ENCODE measurements at regions not wholly inside any gene's neighbourhood (a gene's known extent, or its start where the extent isn't known, plus 50 kb on each side); places are given as distances from the start of the nearest gene placed in this dataset.

DNA sequence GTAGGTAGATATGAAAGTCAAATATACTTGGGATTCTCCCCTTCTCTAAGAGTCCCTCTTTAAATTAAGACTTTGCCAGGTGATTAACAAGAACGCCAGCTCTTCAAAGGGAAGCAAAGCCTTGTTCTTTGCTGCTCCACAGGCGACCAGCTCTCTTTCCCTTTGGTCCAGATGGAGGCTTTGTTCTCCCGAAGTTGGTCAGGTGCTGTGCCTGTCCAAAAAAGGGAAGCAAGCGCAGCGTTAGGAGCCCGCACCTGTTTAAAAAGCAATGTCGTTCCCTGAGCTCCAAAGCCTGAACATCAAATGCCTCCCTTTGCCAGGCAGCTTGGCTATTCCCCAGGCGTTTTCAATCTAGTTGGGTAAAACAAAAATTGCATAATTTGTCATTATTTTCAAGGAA, 1913.1 kb upstream of the PIK3C3 start:
- DNase-seq (ENCODE audit: low read depth) = no peak
- TF ChIP-seq, protein P1, sequence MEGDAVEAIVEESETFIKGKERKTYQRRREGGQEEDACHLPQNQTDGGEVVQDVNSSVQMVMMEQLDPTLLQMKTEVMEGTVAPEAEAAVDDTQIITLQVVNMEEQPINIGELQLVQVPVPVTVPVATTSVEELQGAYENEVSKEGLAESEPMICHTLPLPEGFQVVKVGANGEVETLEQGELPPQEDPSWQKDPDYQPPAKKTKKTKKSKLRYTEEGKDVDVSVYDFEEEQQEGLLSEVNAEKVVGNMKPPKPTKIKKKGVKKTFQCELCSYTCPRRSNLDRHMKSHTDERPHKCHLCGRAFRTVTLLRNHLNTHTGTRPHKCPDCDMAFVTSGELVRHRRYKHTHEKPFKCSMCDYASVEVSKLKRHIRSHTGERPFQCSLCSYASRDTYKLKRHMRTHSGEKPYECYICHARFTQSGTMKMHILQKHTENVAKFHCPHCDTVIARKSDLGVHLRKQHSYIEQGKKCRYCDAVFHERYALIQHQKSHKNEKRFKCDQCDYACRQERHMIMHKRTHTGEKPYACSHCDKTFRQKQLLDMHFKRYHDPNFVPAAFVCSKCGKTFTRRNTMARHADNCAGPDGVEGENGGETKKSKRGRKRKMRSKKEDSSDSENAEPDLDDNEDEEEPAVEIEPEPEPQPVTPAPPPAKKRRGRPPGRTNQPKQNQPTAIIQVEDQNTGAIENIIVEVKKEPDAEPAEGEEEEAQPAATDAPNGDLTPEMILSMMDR (IDR thresholded peaks at IDR 0.05; ENCODE audit: insufficient read depth, low read depth, low read length) = no peak
- H3K4me3 ChIP-seq (ENCODE audit: low read depth, low read length) = no peak overlapping the region

DNA sequence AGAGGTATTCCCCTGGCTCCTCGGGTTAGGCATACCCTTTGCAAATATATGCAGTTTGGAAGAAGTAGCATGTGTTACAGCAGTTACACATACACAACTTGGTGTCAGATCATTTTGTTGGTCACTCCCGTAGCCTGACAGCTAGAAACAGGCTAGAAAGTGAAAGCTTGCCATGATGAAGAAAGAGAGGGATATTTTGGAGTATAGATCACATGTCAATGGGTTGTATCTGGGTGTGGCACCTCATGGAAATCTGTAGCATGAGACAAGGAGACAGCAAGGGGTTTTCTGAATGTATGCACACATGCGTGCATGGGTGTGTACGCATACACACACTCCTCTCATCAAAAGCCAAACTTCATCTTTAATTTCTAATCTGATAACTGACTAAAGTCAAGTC, 1914.5 kb upstream of the PIK3C3 start:
- no peak for DNase-seq (ENCODE audit: low read depth)

DNA sequence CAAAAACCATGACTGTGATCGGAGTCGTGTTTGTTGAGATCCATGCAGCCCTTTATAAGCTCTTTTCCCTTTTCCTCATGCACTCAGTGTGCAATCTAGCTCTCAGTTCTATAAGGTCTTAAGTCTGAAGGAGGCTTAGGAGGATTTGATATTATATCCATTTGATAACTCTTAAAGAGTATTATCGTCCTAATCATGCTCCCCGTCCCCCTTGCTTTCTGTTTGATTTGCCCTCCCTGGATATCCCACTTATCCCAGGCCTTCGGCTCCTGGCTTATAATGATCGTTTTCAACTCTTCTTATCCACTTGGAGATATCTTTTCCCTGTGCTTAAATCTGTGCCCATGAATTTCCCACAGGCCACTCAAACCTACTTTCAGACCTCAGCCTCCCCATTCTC, 1917.7 kb upstream of the PIK3C3 start:
- H3K4me3 ChIP-seq (ENCODE audit: low read depth, low read length) = no peak overlapping the region
- DNase-seq (ENCODE audit: low read depth) = no peak
- TF ChIP-seq, protein P1 (IDR thresholded peaks at IDR 0.05; ENCODE audit: insufficient read depth, low read depth, low read length) = no peak

More for the DNA sequence above, 1914.5 kb upstream of the PIK3C3 start:
- no peak overlapping the region for H3K4me3 ChIP-seq (ENCODE audit: low read depth, low read length)
- TF ChIP-seq, protein P1 (IDR thresholded peaks at IDR 0.05; ENCODE audit: insufficient read depth, low read depth, low read length) = no peak

DNA sequence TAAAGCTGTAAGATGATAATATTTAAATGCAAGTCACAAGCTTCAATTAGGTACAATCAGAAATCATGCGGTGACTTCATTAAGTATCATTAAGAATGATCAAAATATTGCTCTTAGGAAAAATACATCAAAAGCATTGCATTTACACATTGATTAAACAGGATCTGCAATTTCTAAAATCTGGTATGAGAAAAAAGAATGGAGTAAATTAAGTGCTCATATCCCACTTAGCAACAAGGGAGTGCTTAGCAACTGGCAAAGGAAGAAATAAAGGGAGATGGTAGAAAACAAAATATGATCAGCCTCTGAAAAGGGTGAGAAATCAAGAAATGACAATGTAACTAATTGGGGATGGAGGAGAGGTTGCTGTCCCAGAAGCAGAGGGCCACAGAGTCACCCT, 1918.2 kb upstream of the PIK3C3 start:
- no peak for DNase-seq (ENCODE audit: low read depth)
- TF ChIP-seq, protein P1 (IDR thresholded peaks at IDR 0.05; ENCODE audit: insufficient read depth, low read depth, low read length) = no peak
- H3K4me3 ChIP-seq (ENCODE audit: low read depth, low read length) = no peak overlapping the region

DNA sequence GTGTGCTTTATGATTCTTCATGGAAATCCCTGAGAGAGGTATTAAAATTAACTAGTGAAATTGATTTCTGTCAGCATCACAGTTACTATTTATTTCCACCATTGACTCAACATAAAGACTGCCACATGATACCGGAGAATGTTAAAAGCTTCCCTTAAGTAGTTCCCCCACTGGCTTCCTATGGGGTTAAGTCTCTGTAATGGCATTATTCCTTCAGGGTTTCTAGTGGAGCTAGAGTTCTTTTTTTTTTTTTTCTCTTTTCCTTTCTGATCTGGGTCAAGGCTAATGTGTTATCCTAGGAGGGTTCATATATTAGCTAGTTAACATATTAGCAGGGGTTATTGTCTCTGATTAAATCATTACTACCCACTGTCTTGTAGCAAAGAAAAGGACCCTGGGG, 1919.1 kb upstream of the PIK3C3 start:
- TF ChIP-seq, protein P1 (IDR thresholded peaks at IDR 0.05; ENCODE audit: insufficient read depth, low read depth, low read length) = no peak
- H3K4me3 ChIP-seq (ENCODE audit: low read depth, low read length) = no peak overlapping the region
- DNase-seq (ENCODE audit: low read depth) = no peak

DNA sequence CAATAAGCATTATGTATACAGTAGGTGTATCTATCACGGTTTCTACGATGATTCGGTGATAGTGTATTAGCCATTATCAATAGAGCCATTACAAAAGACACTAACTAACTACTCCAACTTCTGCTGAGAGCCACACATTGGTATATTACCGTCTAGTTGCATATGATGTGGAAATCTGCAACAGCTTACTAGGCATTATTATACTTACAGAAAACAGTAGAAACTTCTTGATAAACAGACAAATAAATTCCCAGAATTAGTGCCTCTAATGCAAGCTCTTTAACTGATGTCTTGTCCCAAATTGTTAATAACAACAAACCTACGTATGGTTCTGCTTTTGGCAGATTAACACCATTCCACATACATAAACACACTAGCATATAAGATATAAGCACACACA, 1923.0 kb upstream of the PIK3C3 start:
- TF ChIP-seq, protein P1 (IDR thresholded peaks at IDR 0.05; ENCODE audit: insufficient read depth, low read depth, low read length) = no peak

DNA sequence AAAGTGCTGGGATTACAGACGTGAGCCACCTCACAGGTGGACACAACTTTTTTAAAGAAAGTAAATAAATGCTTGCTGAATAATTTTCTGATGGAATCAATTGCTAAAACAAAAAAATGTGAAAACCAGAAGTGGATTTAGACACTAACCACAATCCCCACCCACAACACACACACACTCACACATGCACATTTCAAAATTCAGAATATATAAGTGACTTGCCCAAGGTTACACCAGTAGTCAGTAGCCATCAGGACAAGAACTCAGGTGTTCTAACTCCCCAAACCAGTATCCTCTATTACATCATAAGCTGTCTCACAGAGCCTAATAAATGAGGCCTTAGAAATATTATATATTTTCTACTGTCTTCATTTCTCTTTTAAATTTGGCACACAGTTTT, 1923.6 kb upstream of the PIK3C3 start:
- DNase-seq (ENCODE audit: low read depth) = no peak
- TF ChIP-seq, protein P1 (IDR thresholded peaks at IDR 0.05; ENCODE audit: insufficient read depth, low read depth, low read length) = no peak
- no peak overlapping the region for H3K4me3 ChIP-seq (ENCODE audit: low read depth, low read length)

More for the DNA sequence above, 1923.0 kb upstream of the PIK3C3 start:
- no peak overlapping the region for H3K4me3 ChIP-seq (ENCODE audit: low read depth, low read length)
- DNase-seq (ENCODE audit: low read depth) = no peak

Data from fibroblast of villous mesenchyme (primary cell).